Tibial nerve (tissue), 4 donors: ENCODE measurements at regions not wholly inside any gene's neighbourhood (a gene's known extent, or its start where the extent isn't known, plus 50 kb on each side); places are given as distances from the start of the nearest gene placed in this dataset.

Source experiments
- DNase-seq, 2 donors: peaks; one replicate each; pipeline ENCODE4 v3.0.0-alpha.2; 2019; ENCODE audit warnings: low spot score in 2 of 2
- H3K27ac ChIP-seq, 4 donors: fragments of 200-600 bp; sonication (generic) in 3 of 4; one replicate each; pipeline ENCODE4 v1.5.1; 2017 to 2019; ENCODE audit warnings: mild to moderate bottlenecking in 1 of 4
- H3K27me3 ChIP-seq, 2 donors: fragments of 200-600 bp; sonication (generic) in 1 of 2; one replicate each; pipeline versions ENCODE4 v1.5.1 to v1.6.0; 2017 to 2019
- H3K36me3 ChIP-seq, 3 donors: fragments of 200-600 bp; sonication (generic); one replicate each; pipeline ENCODE4 v1.5.1; 2018 to 2019
- H3K4me1 ChIP-seq, 4 donors: fragments of 200-600 bp; sonication (generic) in 3 of 4; one replicate each; pipeline ENCODE4 v1.5.1; 2017 to 2019
- H3K4me3 ChIP-seq, 4 donors: fragments of 200-600 bp; sonication (generic) in 3 of 4; one replicate each; pipeline ENCODE4 v1.5.1; 2017 to 2019; ENCODE audit warnings: mild to moderate bottlenecking in 1 of 4, moderate library complexity in 1 of 4
- H3K9me3 ChIP-seq, 4 donors: fragments of 200-600 bp; sonication (generic) in 3 of 4; one replicate each; pipeline ENCODE4 v1.5.1; 2017 to 2019
- CTCF ChIP-seq, 5 experiments: fragments of 200-600 bp in 3 of 5; fragments of 450-650 bp in 2 of 5; sonication (generic) in 3 of 5; IDR thresholded peaks; one replicate each; pipeline ENCODE4 v1.5.1; 2016 to 2019; ENCODE audit warnings: antibody characterized with exemption in 5 of 5, mild to moderate bottlenecking in 3 of 5, moderate library complexity in 2 of 5
- EP300 ChIP-seq, 2 donors: sonication (generic); formaldehyde crosslinking; IDR thresholded peaks; one replicate each; pipeline ENCODE4 v1.6.1; 2017; ENCODE audit warnings: antibody characterized with exemption in 2 of 2, mild to moderate bottlenecking in 1 of 2
- POLR2A ChIP-seq, 2 donors: fragments of 450-650 bp; IDR thresholded peaks; one replicate each; pipeline ENCODE4 v1.6.1; 2017; ENCODE audit warnings: antibody characterized with exemption in 2 of 2, mild to moderate bottlenecking in 2 of 2, moderate library complexity in 2 of 2
- WGBS, 2 donors: methylation state at CpG; one replicate each; pipeline ENCODE4 v1.1.5; 2018; 5-methylcytosine and 5-hydroxymethylcytosine counted together

- Histone ChIP-seq H3K36me3 (no peaks in the 10 kb centered on the region), H3K4me3 (no peak overlapping the region), H3K27ac (no peak overlapping the region), H3K27me3 (no peaks in the 10 kb centered on the region), H3K4me1 (no peaks in the 10 kb centered on the region), H3K9me3 (no peaks in the 10 kb centered on the region)
- DNase-seq = no peak
- no peak for TF ChIP-seq EP300 (IDR thresholded peaks at IDR 0.05)
- TF ChIP-seq POLR2A (IDR thresholded peaks at IDR 0.05) = no peak
- no peak for TF ChIP-seq CTCF (IDR thresholded peaks at IDR 0.05)
- 78 to 90% methylated on average over 2 of the region's 2 CpGs for WGBS, 2 donors
Observed at GRCh38 chrX:46382595-46382994, 162.6 kb downstream of the ZNF674 start.

- WGBS, 2 donors = 63 to 73% methylated on average over 2 of the region's 2 CpGs
- Histone ChIP-seq H3K4me1 (no peaks in the 10 kb centered on the region), H3K9me3 (no peaks in the 10 kb centered on the region), H3K36me3 (no peaks in the 10 kb centered on the region), H3K4me3 (no peak overlapping the region), H3K27ac (no peak overlapping the region), H3K27me3 (no peaks in the 10 kb centered on the region)
- TF ChIP-seq EP300 (IDR thresholded peaks at IDR 0.05) (no peak), CTCF (IDR thresholded peaks at IDR 0.05) (peak in 1 of 5 experiments; percentile 8)
- DNase-seq = peak in 1 of 2 donors; percentile 8
Observed at GRCh38 chrX:46381630-46382029, 163.6 kb downstream of the ZNF674 start.

GRCh38 chrX:46380148-46380752, 165.0 kb downstream of the ZNF674 start:
- Histone ChIP-seq H3K9me3 (no peaks in the 10 kb centered on the region), H3K4me3 (no peak overlapping the region), H3K27me3 (no peaks in the 10 kb centered on the region), H3K36me3 (no peaks in the 10 kb centered on the region), H3K4me1 (no peaks in the 10 kb centered on the region), H3K27ac (no peak overlapping the region)
- DNase-seq = no peak
- WGBS, 2 donors = 44 to 48% methylated on average over 3 of the region's 3 CpGs
- TF ChIP-seq EP300 (IDR thresholded peaks at IDR 0.05) = no peak
- TF ChIP-seq CTCF (IDR thresholded peaks at IDR 0.05) = no peak

- no peak overlapping the region for H3K27ac ChIP-seq
- WGBS, 2 donors = 33 to 34% methylated on average over 4 of the region's 4 CpGs
- TF ChIP-seq POLR2A (IDR thresholded peaks at IDR 0.05) (no peak), CTCF (IDR thresholded peaks at IDR 0.05) (peak in 2 of 5 experiments; percentile 12 to 14)
Observed at GRCh38 chrX:46376246-46376885, 168.9 kb downstream of the ZNF674 start.

GRCh38 chrX:46375831-46376230, 169.4 kb downstream of the ZNF674 start:
- no peaks in the 10 kb centered on the region for H3K9me3 ChIP-seq
- 83 to 95% methylated on average over 3 of the region's 3 CpGs for WGBS, 2 donors
- no peaks in the 10 kb centered on the region for H3K36me3 ChIP-seq
- H3K27ac ChIP-seq = no peak overlapping the region
- DNase-seq = no peak
- no peak overlapping the region for H3K4me3 ChIP-seq
- no peaks in the 10 kb centered on the region for H3K27me3 ChIP-seq
- no peaks in the 10 kb centered on the region for H3K4me1 ChIP-seq
- TF ChIP-seq CTCF (IDR thresholded peaks at IDR 0.05) (no peak), EP300 (IDR thresholded peaks at IDR 0.05) (no peak), POLR2A (IDR thresholded peaks at IDR 0.05) (no peak)

More at GRCh38 chrX:46376246-46376885, 168.9 kb downstream of the ZNF674 start:
- Histone ChIP-seq H3K4me1 (no peaks in the 10 kb centered on the region), H3K36me3 (no peaks in the 10 kb centered on the region), H3K27me3 (no peaks in the 10 kb centered on the region), H3K9me3 (no peaks in the 10 kb centered on the region), H3K4me3 (no peak overlapping the region)
- DNase-seq = peak in 1 of 2 donors; percentile 4
